H1 (cell line): ENCODE measurements at regions not wholly inside any gene's neighbourhood (a gene's known extent, or its start where the extent isn't known, plus 50 kb on each side); places are given as distances from the start of the nearest gene placed in this dataset.

Source experiments
- CTCF ChIA-PET: fragments of 300-600 bp; sonication (Branson Sonifier 250); formaldehyde crosslinking; loops from one replicate; lab custom pipeline; 2021; ENCODE audit not compliant: partially characterized antibody; lab: Charles Lee
- POLR2A ChIA-PET: fragments of 300-600 bp; sonication (Branson Sonifier 250); formaldehyde crosslinking; loops from one replicate; lab custom pipeline; 2021; ENCODE audit warnings: inconsistent platforms; ENCODE audit not compliant: partially characterized antibody; lab: Charles Lee
- DNase-seq, 2 experiments: peaks; one replicate each; pipeline versions ENCODE4 v3.0.0 to v3.0.0-alpha.2; 2010 to 2022; ENCODE audit warnings: low spot score in 2 of 2, low read depth in 1 of 2, mixed read lengths in 1 of 2
- FAIRE-seq: peaks from 2 replicates; lab custom pipeline; 2011; peaks lifted over from hg19 to GRCh38; lab: Jason Lieb, UNC
- H2AFZ ChIP-seq: 2 replicates; pipeline ENCODE4 v1.8.1; 2012; ENCODE audit warnings: low read length, inconsistent platforms
- H2AK5ac ChIP-seq: 2 replicates; pipeline ENCODE4 v1.6.1; 2013; ENCODE audit warnings: low read depth, low read length
- H2BK120ac ChIP-seq: replicated peaks from 2 replicates; pipeline ENCODE3; 2013; ENCODE audit warnings: low read depth, low read length, inconsistent platforms
- H2BK12ac ChIP-seq: 2 replicates; pipeline ENCODE4 v1.6.1; 2013; ENCODE audit warnings: low read depth, low read length
- H2BK15ac ChIP-seq: 2 replicates; pipeline ENCODE4 v1.6.1; 2013; ENCODE audit warnings: low read length
- H2BK20ac ChIP-seq: 2 replicates; pipeline ENCODE4 v1.6.1; 2013; ENCODE audit warnings: low read length
- H2BK5ac ChIP-seq: 2 replicates; pipeline ENCODE4 v1.6.1; 2013; ENCODE audit warnings: low read depth, low read length
- H3K14ac ChIP-seq: 2 replicates; pipeline ENCODE4 v1.6.1; 2013; ENCODE audit warnings: inconsistent platforms; ENCODE audit not compliant: insufficient read length
- H3K18ac ChIP-seq: 2 replicates; pipeline ENCODE4 v1.6.1; 2013; ENCODE audit warnings: low read length; ENCODE audit errors: extremely low read depth
- H3K23ac ChIP-seq: 2 replicates; pipeline ENCODE4 v1.6.1; 2013; ENCODE audit warnings: inconsistent platforms; ENCODE audit not compliant: insufficient read length
- H3K23me2 ChIP-seq: 2 replicates; pipeline ENCODE4 v1.6.1; 2013; ENCODE audit warnings: low read depth, low read length
- H3K27ac ChIP-seq: 2 replicates; pipeline ENCODE4 v1.6.1; 2011; ENCODE audit warnings: low read depth, low read length, inconsistent platforms
- H3K27me3 ChIP-seq, 4 experiments: replicated peaks in 1 of 4; 1 replicate in 1 of 4; 2 replicates in 3 of 4; pipeline versions ENCODE4 v1.6.1 to v1.8.1; 2011 to 2013; ENCODE audit warnings: low read length in 3 of 4, mild to moderate bottlenecking in 3 of 4, inconsistent platforms in 2 of 4, mixed read lengths in 2 of 4, moderate library complexity in 1 of 4; ENCODE audit not compliant: control insufficient read depth in 3 of 4, insufficient read depth in 3 of 4; ENCODE audit errors: extremely low read depth in 1 of 4
- H3K36me3 ChIP-seq, 4 experiments: 2 replicates each; pipeline versions ENCODE4 v1.6.1 to v1.8.1; 2011 to 2013; ENCODE audit warnings: mild to moderate bottlenecking in 4 of 4, low read length in 3 of 4, moderate library complexity in 2 of 4, control low read depth in 1 of 4, inconsistent platforms in 1 of 4; ENCODE audit not compliant: insufficient read depth in 4 of 4, control insufficient read depth in 2 of 4
- H3K4ac ChIP-seq: replicated peaks from 2 replicates; pipeline ENCODE3; 2013; ENCODE audit warnings: low read length, low read depth, mixed read lengths, inconsistent platforms; ENCODE audit not compliant: insufficient read length
- H3K4me1 ChIP-seq, 4 experiments: replicated peaks in 1 of 4; 1 replicate in 1 of 4; 2 replicates in 3 of 4; pipeline versions ENCODE4 v1.6.1 to v1.8.1; 2011 to 2013; ENCODE audit warnings: low read length in 3 of 4, inconsistent platforms in 2 of 4, mixed read lengths in 1 of 4; ENCODE audit not compliant: insufficient read depth in 4 of 4, control insufficient read depth in 3 of 4
- H3K4me2 ChIP-seq, 2 experiments: 2 replicates each; pipeline versions ENCODE4 v1.6.1 to v1.8.1; 2011 to 2013; ENCODE audit warnings: low read depth in 2 of 2, low read length in 2 of 2, control low read depth in 1 of 2, inconsistent platforms in 1 of 2, mild to moderate bottlenecking in 1 of 2; ENCODE audit not compliant: insufficient read depth in 1 of 2
- H3K4me3 ChIP-seq, 4 experiments: fragments of 200-600, 300-600 bp in 1 of 4; sonication (generic), shearing (Covaris generic), sonication (Bioruptor Twin) in 1 of 4; 2 replicates each; pipeline versions ENCODE4 v1.5.1 to v1.8.1; 2011 to 2016; ENCODE audit warnings: low read length in 4 of 4, low read depth in 3 of 4, control low read depth in 2 of 4, inconsistent platforms in 2 of 4, mild to moderate bottlenecking in 2 of 4, mixed read lengths in 1 of 4, moderate library complexity in 1 of 4; ENCODE audit not compliant: insufficient read depth in 2 of 4; ENCODE audit errors: extremely low read depth in 1 of 4
- H3K56ac ChIP-seq: replicated peaks from 2 replicates; pipeline ENCODE3; 2013; ENCODE audit warnings: low read depth, mild to moderate bottlenecking, mixed read lengths, low read length, inconsistent platforms; ENCODE audit not compliant: insufficient read length
- H3K79me1 ChIP-seq: 2 replicates; pipeline ENCODE4 v1.6.1; 2013; ENCODE audit warnings: low read depth, low read length, control low read depth
- H3K79me2 ChIP-seq, 2 experiments: 2 replicates each; pipeline versions ENCODE4 v1.6.1 to v1.8.1; 2012 to 2013; ENCODE audit warnings: low read length in 2 of 2, mild to moderate bottlenecking in 2 of 2, inconsistent platforms in 1 of 2; ENCODE audit not compliant: insufficient read depth in 2 of 2, control insufficient read depth in 1 of 2
- H3K9ac ChIP-seq, 4 experiments: replicated peaks in 1 of 4; 1 replicate in 1 of 4; 2 replicates in 3 of 4; pipeline versions ENCODE4 v1.6.1 to v1.8.1; 2011 to 2013; ENCODE audit warnings: low read depth in 3 of 4, low read length in 3 of 4, control low read depth in 2 of 4, mild to moderate bottlenecking in 2 of 4, moderate library complexity in 2 of 4, inconsistent platforms in 1 of 4; ENCODE audit errors: extremely low read depth in 1 of 4
- H3K9me3 ChIP-seq, 2 experiments: 2 replicates each; pipeline versions ENCODE4 v1.6.1 to v1.8.1; 2012 to 2013; ENCODE audit warnings: mild to moderate bottlenecking in 2 of 2, moderate library complexity in 2 of 2, control low read depth in 1 of 2, inconsistent platforms in 1 of 2, low read depth in 1 of 2, low read length in 1 of 2, mixed read lengths in 1 of 2; ENCODE audit not compliant: insufficient read depth in 2 of 2
- H4K20me1 ChIP-seq, 2 experiments: replicated peaks in 1 of 2; 2 replicates each; pipeline versions ENCODE3 to v1.8.1; 2011 to 2013; ENCODE audit warnings: inconsistent platforms in 2 of 2, low read length in 2 of 2, mild to moderate bottlenecking in 1 of 2; ENCODE audit not compliant: insufficient read depth in 2 of 2, control insufficient read depth in 1 of 2
- H4K5ac ChIP-seq: 2 replicates; pipeline ENCODE4 v1.6.1; 2013; ENCODE audit warnings: low read length, low read depth, mixed read lengths, inconsistent platforms; ENCODE audit not compliant: insufficient read length
- H4K8ac ChIP-seq: 2 replicates; pipeline ENCODE4 v1.8.0; 2013; ENCODE audit warnings: mild to moderate bottlenecking, moderate library complexity, low read length, inconsistent platforms; ENCODE audit not compliant: insufficient read depth; ENCODE audit errors: extremely low read depth
- H4K91ac ChIP-seq: replicated peaks from 2 replicates; pipeline ENCODE3; 2013; ENCODE audit warnings: low read length, mixed read lengths, inconsistent platforms; ENCODE audit not compliant: insufficient read length
- BCL11A ChIP-seq, 2 experiments: IDR thresholded peaks; one replicate each; pipeline ENCODE4 v1.6.1; 2011; ENCODE audit warnings: low read depth in 2 of 2, low read length in 2 of 2, mild to moderate bottlenecking in 2 of 2
- BRCA1 ChIP-seq: IDR thresholded peaks from 2 replicates; pipeline ENCODE4 v1.6.1; 2012; ENCODE audit warnings: low read depth, low read length, improper control_type of control experiment
- CHD1 ChIP-seq: IDR thresholded peaks from 2 replicates; pipeline ENCODE4 v1.6.1; 2012; ENCODE audit warnings: low read depth, low read length, improper control_type of control experiment
- E2F6 ChIP-seq: IDR thresholded peaks from 2 replicates; pipeline ENCODE4 v1.6.1; 2012; ENCODE audit warnings: inconsistent platforms
- EGR1 ChIP-seq: IDR thresholded peaks from 2 replicates; pipeline ENCODE4 v1.6.1; 2011; ENCODE audit warnings: low read depth, low read length, borderline replicate concordance
- EP300 ChIP-seq, 2 experiments: IDR thresholded peaks; 1 replicate in 1 of 2; 2 replicates in 1 of 2; pipeline ENCODE4 v1.6.1; 2011 to 2012; ENCODE audit warnings: low read depth in 2 of 2, low read length in 2 of 2, mild to moderate bottlenecking in 2 of 2, borderline replicate concordance in 1 of 2, inconsistent platforms in 1 of 2, moderate library complexity in 1 of 2
- FOSL1 ChIP-seq: IDR thresholded peaks from 2 replicates; pipeline ENCODE4 v1.6.1; 2011; ENCODE audit warnings: mild to moderate bottlenecking, low read depth, low read length, moderate library complexity; ENCODE audit not compliant: insufficient read depth
- GABPA ChIP-seq: IDR thresholded peaks from 2 replicates; pipeline ENCODE4 v1.6.1; 2011; ENCODE audit warnings: mild to moderate bottlenecking, low read length, moderate library complexity, borderline replicate concordance; ENCODE audit not compliant: insufficient read depth
- JUN ChIP-seq: IDR thresholded peaks from 2 replicates; pipeline ENCODE4 v1.6.1; 2011; ENCODE audit warnings: low read depth, mild to moderate bottlenecking, improper control_type of control experiment, low read length
- MAFK ChIP-seq: IDR thresholded peaks from 2 replicates; pipeline ENCODE4 v1.6.1; 2012; ENCODE audit warnings: low read depth, mild to moderate bottlenecking, improper control_type of control experiment, low read length
- SP1 ChIP-seq: IDR thresholded peaks from 2 replicates; pipeline ENCODE4 v1.6.1; 2011; ENCODE audit warnings: low read depth, low read length
- TAF1 ChIP-seq: IDR thresholded peaks from 2 replicates; pipeline ENCODE4 v1.6.1; 2011; ENCODE audit warnings: mild to moderate bottlenecking, low read depth, low read length
- TAF7 ChIP-seq: optimal IDR thresholded peaks from 2 replicates; pipeline ENCODE3; 2011; ENCODE audit warnings: low read depth, mild to moderate bottlenecking, inconsistent platforms, low read length, moderate library complexity, borderline replicate concordance
- YY1 ChIP-seq: IDR thresholded peaks from 2 replicates; pipeline ENCODE4 v1.6.1; 2011; ENCODE audit warnings: low read depth, mild to moderate bottlenecking, low read length
- WGBS, 2 experiments: shearing (Covaris generic) in 1 of 2; methylation state at CpG; one replicate each; pipeline versions ENCODE4 v1.1.6 to v1.1.7; 2013 to 2015; ENCODE audit warnings: low lambda C conversion rate in 2 of 2, mixed read lengths in 2 of 2, inconsistent platforms in 1 of 2, low coverage in 1 of 2, missing lambda C conversion rate in 1 of 2; ENCODE audit not compliant: insufficient replicate concordance in 2 of 2, insufficient coverage in 1 of 2, insufficient read length in 1 of 2; ENCODE audit errors: extremely low coverage in 1 of 2, missing lambda C conversion rate in 1 of 2; 5-methylcytosine and 5-hydroxymethylcytosine counted together

- ChIA-PET POLR2A (no interaction called here), CTCF (interaction anchor here (0.6 to 13.3 kb wide), 51 partner anchors 9 to 522 kb away, joined by 3 to 217 read pairs (median 4); no protein-coding TSS in a partner anchor)
- Histone ChIP-seq H3K79me1 (no peaks in the 10 kb centered on the region), H3K79me2 (no peaks in the 10 kb centered on the region), H3K18ac (peak overlapping the region; percentile 52), H3K4me3 (no peak overlapping the region; a peak in 1 of 8 replicates), H4K5ac (peak overlapping the region; percentile 73), H2BK15ac (peak overlapping the region; percentile 81; the same call in 1 of the 2 replicates), H3K14ac (no peak overlapping the region), H3K27ac (peak overlapping the region; percentile 56), H4K91ac (peak overlapping the region; percentile 93), H2BK120ac (peak overlapping the region; percentile 89), H3K4me1 (peaks cover 28 to 45% (median 37%) of the 10 kb centered on the region in 4 experiments), H3K23ac (no peak overlapping the region), H3K9me3 (no peaks in the 10 kb centered on the region), H2BK20ac (peak overlapping the region; percentile 98), H3K56ac (no peak overlapping the region), H3K9ac (peak overlapping the region in 2 of 4 experiments; percentile 20 to 29; a peak in 3 of 7 replicates), H2BK5ac (peak overlapping the region; percentile 84), H2AK5ac (peak overlapping the region; percentile 14; the same call in 1 of the 2 replicates), H3K4ac (peak overlapping the region; percentile 22), H3K36me3 (no peaks in the 10 kb centered on the region), H3K23me2 (no peaks in the 10 kb centered on the region), H2BK12ac (peak overlapping the region; percentile 98), H4K8ac (peak overlapping the region; percentile 42; the same call in 1 of the 2 replicates), H3K27me3 (no peaks in the 10 kb centered on the region), H3K4me2 (peak overlapping the region; percentile 34; a peak in 2 of 4 replicates), H2AFZ (peak overlapping the region; percentile 27; the same call in 1 of the 2 replicates), H4K20me1 (no peaks in the 10 kb centered on the region)
- no peak for FAIRE-seq
- no peak for DNase-seq
- WGBS, 2 experiments = 70% methylated on average over 4 of the region's 4 CpGs; no CpG with 5 or more reads in 1 of the 2 experiments
- TF ChIP-seq BRCA1 (no peak), TAF1 (no peak), E2F6 (no peak), EP300 (IDR thresholded peaks at IDR 0.05; ENCODE audit: borderline replicate concordance in 1 of 2, low read depth in 2 of 2, low read length in 2 of 2) (no peak), JUN (no peak), SP1 (no peak), YY1 (no peak), FOSL1 (no peak), MAFK (no peak), TAF7 (no peak), GABPA (no peak), EGR1 (no peak), BCL11A (IDR thresholded peaks at IDR 0.05; ENCODE audit: low read depth in 2 of 2, low read length in 2 of 2) (no peak), CHD1 (no peak)
These were observed 137.2 kb upstream of the HAAO start for GRCh38 chr2:42929546-42930024.
